CD4-positive, alpha-beta T cell (primary cell): ENCODE measurements at regions not wholly inside any gene's neighbourhood (a gene's known extent, or its start where the extent isn't known, plus 50 kb on each side); places are given as distances from the start of the nearest gene placed in this dataset.
"Not testable (repeated sequence)": the region's sequence is repeated elsewhere in the genome, so short reads cannot be mapped to it uniquely, and the experiment has no call there.

Experiments
- ATAC-seq: fragments of 200-7000 bp; cut with Tn5 transposase; one replicate; pipeline ENCODE4 v1.10.0; 2022; ENCODE audit warnings: mild to moderate bottlenecking; ENCODE audit not compliant: poor library complexity
- CTCF ChIA-PET: fragments of 350-600 bp; sonication (Branson Sonifier 250); formaldehyde crosslinking; loops from one replicate; lab custom pipeline; 2021; ENCODE audit warnings: antibody characterized with exemption, inconsistent platforms; lab: Charles Lee
- POLR2A ChIA-PET: fragments of 350-600 bp; sonication (Branson Sonifier 250); formaldehyde crosslinking; loops from one replicate; lab custom pipeline; 2021; ENCODE audit warnings: antibody characterized with exemption, inconsistent platforms; lab: Charles Lee
- DNase-seq, 14 experiments: peaks; one replicate each; pipeline ENCODE4 v3.0.0-alpha.2; 2013 to 2020; ENCODE audit warnings: mixed read lengths in 2 of 14
- H3K27ac ChIP-seq, 2 donors: one replicate each; pipeline versions ENCODE4 v1.5.1 to v1.7.0; 2013; ENCODE audit warnings: low read length in 2 of 2, low read depth in 1 of 2, mild to moderate bottlenecking in 1 of 2
- H3K27me3 ChIP-seq, 2 experiments: 1 replicate in 1 of 2; 2 replicates in 1 of 2; pipeline versions ENCODE4 v1.6.1 to v1.7.0; 2013; ENCODE audit warnings: low read length in 2 of 2, control low read depth in 1 of 2, mild to moderate bottlenecking in 1 of 2, moderate library complexity in 1 of 2; ENCODE audit not compliant: insufficient read depth in 2 of 2, control insufficient read depth in 1 of 2
- H3K36me3 ChIP-seq: one replicate; pipeline ENCODE4 v1.6.1; 2013; ENCODE audit warnings: low read length, control low read depth; ENCODE audit not compliant: insufficient read depth
- H3K4me1 ChIP-seq: one replicate; pipeline ENCODE4 v1.6.1; 2013; ENCODE audit warnings: low read length, control low read depth; ENCODE audit not compliant: insufficient read depth
- H3K4me3 ChIP-seq: one replicate; pipeline ENCODE4 v1.5.1; 2013; ENCODE audit warnings: mild to moderate bottlenecking, low read length, moderate library complexity
- H3K9me3 ChIP-seq, 2 experiments: 1 replicate in 1 of 2; 2 replicates in 1 of 2; pipeline versions ENCODE4 v1.6.1 to v1.7.0; 2013; ENCODE audit warnings: low read length in 2 of 2, mild to moderate bottlenecking in 2 of 2, control low read depth in 1 of 2, moderate library complexity in 1 of 2; ENCODE audit not compliant: control insufficient read depth in 1 of 2, insufficient read depth in 1 of 2
- H3K27ac Mint-ChIP-seq: one replicate; pipeline ENCODE4 v1.8.0; 2020; ENCODE audit warnings: mixed read lengths
- H3K27me3 Mint-ChIP-seq: one replicate; pipeline ENCODE4 v1.8.0; 2021; ENCODE audit warnings: mixed read lengths
- H3K36me3 Mint-ChIP-seq: one replicate; pipeline ENCODE4 v1.8.0; 2021; ENCODE audit warnings: low read depth, mixed read lengths
- H3K4me1 Mint-ChIP-seq: one replicate; pipeline ENCODE4 v1.8.0; 2021; ENCODE audit warnings: low read depth, mixed read lengths
- H3K4me3 Mint-ChIP-seq: one replicate; pipeline ENCODE4 v1.8.0; 2020; ENCODE audit warnings: mild to moderate bottlenecking, mixed read lengths
- H3K9me3 Mint-ChIP-seq: one replicate; pipeline ENCODE4 v1.8.0; 2020; ENCODE audit warnings: mixed read lengths
- intact Hi-C, 2 experiments: fragments of 100-400 bp; cut with DNase I in 1 of 2; cut with micrococcal nuclease in 1 of 2; formaldehyde crosslinking; loops; one replicate each; pipeline versions ENCODE4 v1.15.1 to v1.9.0; 2023 to 2025; cut with DNase I, micrococcal nuclease

DNA sequence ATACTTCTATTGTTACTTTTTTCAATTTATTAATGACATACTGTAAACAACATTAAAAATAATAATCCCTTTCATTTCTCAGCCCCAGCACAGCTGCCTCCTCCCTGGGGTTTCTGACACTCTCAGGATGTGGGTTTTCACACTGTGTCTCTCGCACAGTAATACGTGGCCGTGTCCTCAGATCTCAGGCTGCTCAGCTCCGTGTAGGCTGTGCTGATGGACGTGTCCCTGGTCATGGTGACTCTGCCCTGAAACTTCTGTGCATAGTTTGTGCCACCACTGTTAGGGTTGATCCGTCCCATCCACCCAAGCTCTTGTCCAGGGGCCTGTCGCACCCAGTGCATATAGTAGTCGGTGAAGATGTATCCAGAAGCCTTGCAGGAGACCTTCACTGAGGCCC is 159.9 kb downstream of the POTEB start:
- H3K9me3 Mint-ChIP-seq, H3K36me3 Mint-ChIP-seq, H3K9me3 ChIP-seq, intact Hi-C loops, H3K4me1 Mint-ChIP-seq, H3K4me3 Mint-ChIP-seq, CTCF ChIA-PET, H3K4me1 ChIP-seq, H3K36me3 ChIP-seq, DNase-seq, POLR2A ChIA-PET, H3K4me3 ChIP-seq, H3K27ac Mint-ChIP-seq, H3K27me3 Mint-ChIP-seq, H3K27me3 ChIP-seq, H3K27ac ChIP-seq: not testable (repeated sequence)
- peak; percentile 51 for ATAC-seq

DNA sequence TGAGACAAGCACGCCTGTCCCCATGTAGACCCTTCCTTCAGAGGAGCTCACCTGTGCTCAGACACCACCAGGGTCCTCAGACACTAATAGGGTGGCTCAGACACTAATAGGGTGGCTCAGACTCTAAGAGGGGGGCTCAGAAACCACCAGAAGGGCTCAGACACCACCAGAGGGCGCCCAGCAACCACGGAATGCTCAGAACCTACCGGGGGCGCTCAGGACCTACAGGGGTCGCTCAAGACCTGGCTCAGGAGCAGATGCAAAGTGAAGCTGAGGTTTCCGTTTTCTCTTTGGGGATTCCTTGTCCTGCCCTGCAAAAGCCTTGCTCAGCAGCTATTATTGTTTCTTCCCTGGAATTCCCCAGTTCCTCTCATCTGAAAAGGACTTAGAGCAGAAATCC is 172.1 kb downstream of the POTEB start:
- DNase-seq, H3K27ac Mint-ChIP-seq, H3K27me3 ChIP-seq, H3K9me3 Mint-ChIP-seq, H3K4me3 Mint-ChIP-seq, POLR2A ChIA-PET, H3K4me1 ChIP-seq, CTCF ChIA-PET, intact Hi-C loops, H3K9me3 ChIP-seq, H3K36me3 Mint-ChIP-seq, H3K36me3 ChIP-seq, H3K27ac ChIP-seq, H3K27me3 Mint-ChIP-seq, H3K4me1 Mint-ChIP-seq, H3K4me3 ChIP-seq: not testable (repeated sequence)
- peak; percentile 99 for ATAC-seq

DNA sequence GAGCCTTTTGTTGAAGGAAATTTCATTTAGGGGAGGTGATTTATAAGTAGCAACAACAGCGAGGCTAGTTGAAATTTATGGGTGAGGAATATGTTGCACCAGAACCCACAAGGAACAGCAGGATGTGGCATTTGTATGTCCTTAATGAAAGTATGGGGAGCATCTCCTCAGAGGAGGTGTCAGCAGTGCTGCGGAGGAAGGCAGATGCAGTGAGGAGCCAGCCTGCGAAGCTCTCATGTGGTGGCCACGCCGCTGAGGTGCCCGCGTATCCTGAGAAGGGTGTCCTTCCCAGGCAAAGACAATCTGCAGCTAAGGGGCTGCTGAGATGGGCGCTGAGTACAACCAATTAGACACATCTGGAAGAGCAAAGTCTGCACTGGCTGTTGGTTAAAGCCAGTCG is 178.9 kb downstream of the POTEB start:
- H3K27me3 ChIP-seq, ATAC-seq, intact Hi-C loops, H3K9me3 Mint-ChIP-seq, H3K4me3 ChIP-seq, CTCF ChIA-PET, H3K27ac Mint-ChIP-seq, POLR2A ChIA-PET, H3K4me3 Mint-ChIP-seq, DNase-seq, H3K36me3 Mint-ChIP-seq, H3K9me3 ChIP-seq, H3K4me1 ChIP-seq, H3K36me3 ChIP-seq, H3K27ac ChIP-seq, H3K27me3 Mint-ChIP-seq, H3K4me1 Mint-ChIP-seq: not testable (repeated sequence)

DNA sequence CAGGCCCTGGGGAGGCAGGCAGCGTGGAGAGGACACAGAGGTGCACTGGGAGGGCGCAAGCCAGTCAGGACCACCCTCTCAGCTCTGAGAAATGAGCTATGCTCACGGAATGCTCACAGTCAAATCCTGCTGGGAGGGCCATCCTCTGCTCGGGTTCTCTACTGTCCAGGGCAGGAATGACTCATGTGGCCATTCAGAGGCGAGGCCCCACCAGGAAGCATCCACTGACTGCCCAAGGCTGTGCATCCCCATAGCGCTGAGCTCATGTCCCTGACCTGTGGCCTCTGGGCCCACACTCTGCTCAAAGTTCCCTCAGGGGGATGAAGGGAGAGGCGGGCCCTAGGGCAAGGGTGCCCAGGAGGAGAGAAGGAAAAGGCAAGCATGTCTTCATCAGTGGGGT is 182.4 kb downstream of the POTEB start:
- H3K27me3 ChIP-seq, H3K27me3 Mint-ChIP-seq, intact Hi-C loops, H3K36me3 Mint-ChIP-seq, H3K4me1 Mint-ChIP-seq, DNase-seq, CTCF ChIA-PET, H3K27ac Mint-ChIP-seq, H3K9me3 ChIP-seq, H3K4me3 Mint-ChIP-seq, POLR2A ChIA-PET, H3K27ac ChIP-seq, H3K9me3 Mint-ChIP-seq, H3K4me3 ChIP-seq, H3K36me3 ChIP-seq, ATAC-seq, H3K4me1 ChIP-seq: not testable (repeated sequence)

DNA sequence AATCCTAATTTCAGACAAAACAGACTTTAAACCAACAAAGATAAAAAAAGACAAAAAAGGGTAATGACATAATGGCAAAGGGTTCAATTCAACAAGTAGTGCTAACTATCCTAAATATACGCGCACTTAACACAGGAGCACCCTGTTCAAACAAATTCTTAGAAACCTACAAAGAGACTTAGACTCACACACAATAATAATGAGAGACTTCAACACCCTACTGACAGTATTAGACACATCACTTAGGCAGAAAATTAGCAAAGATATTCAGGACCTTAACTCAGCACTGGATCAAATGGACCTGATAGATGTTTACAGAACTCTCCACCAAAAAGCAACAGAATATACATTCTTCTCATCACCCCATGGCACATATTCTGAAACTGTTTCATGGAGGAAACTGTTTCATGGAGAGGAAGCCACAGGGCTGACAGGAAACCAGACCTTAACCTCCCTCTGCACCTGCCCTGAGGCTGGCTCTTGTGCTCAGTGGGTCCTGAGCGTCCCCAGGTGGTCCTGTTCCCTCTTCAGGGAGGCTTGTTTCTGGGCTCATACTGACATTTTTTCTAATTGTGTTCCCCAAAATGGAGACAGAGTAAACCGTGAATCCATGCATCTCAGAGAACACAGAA is 184.9 kb downstream of the POTEB start:
- H3K4me1 Mint-ChIP-seq, H3K27me3 ChIP-seq, H3K27ac Mint-ChIP-seq, H3K36me3 ChIP-seq, H3K4me3 Mint-ChIP-seq, H3K9me3 Mint-ChIP-seq, H3K36me3 Mint-ChIP-seq, CTCF ChIA-PET, H3K4me3 ChIP-seq, H3K27me3 Mint-ChIP-seq, POLR2A ChIA-PET, H3K9me3 ChIP-seq, DNase-seq, H3K4me1 ChIP-seq, H3K27ac ChIP-seq, intact Hi-C loops: not testable (repeated sequence)
- ATAC-seq, result peak; percentile 91

DNA sequence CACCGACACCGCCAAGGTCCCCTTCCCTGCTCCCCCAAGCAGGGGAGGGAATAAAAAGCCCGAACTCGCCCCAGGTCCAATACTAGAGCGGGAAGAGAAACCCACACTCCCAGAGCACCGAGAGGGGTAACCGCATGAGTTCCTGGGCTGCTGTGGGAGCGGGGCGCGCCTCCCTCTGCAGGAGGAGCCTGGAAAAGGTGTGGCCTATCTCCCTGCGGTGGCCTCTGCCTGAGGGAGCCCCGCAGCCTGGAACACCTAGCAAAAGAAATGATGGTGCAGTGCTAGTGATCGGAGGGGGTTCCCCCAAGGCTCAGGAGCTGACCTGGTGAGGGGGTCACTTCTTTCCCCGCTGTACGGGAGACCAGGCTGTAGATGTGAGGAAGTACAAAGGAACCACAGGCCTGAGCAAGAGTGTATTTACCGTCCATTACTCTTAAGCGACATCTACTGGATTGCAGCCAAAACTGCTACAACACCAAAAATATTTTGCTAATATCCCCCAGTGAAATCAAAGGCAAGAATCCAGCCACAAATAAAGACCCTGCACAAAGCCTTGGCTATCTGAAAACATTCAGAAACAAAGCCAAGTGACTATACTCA is 216.6 kb upstream of the POTEB3 start:
- H3K9me3 ChIP-seq, H3K36me3 Mint-ChIP-seq, H3K4me1 ChIP-seq, H3K4me3 ChIP-seq, H3K36me3 ChIP-seq, intact Hi-C loops, POLR2A ChIA-PET, H3K27me3 ChIP-seq, CTCF ChIA-PET, H3K27ac ChIP-seq, H3K9me3 Mint-ChIP-seq, H3K4me3 Mint-ChIP-seq, H3K27ac Mint-ChIP-seq, H3K27me3 Mint-ChIP-seq, H3K4me1 Mint-ChIP-seq, DNase-seq: not testable (repeated sequence)
- peak; percentile 87 for ATAC-seq

DNA sequence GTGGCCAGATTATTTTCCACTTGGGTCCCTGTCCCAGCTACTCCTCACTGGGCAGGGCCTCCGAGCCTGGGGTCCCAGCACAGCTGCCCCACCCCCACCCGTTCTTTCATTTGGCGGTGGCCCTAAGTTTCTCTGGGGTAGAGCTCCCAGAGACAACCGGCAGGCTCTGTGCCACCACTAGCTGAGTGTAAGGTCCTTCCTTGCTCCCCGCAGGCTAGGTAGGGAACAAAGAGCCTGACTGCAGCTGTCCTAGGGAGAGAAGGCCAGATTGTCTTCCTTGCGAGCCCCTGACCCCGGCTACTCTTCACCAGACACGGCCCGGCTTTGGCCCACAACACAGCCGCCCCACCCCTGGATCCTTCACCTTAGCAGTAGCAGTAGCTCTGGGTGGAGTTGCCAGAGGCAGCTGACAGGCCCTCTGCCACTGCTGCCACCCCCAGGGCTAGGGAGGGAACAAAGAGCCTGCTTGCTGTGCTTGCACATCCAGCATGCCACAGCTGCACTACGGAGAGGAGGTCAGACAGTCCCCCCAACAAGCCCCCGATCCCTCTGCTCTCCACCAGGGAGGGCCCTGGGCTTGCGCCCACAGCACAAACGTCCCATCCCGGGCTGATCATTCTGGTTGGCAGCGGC is 215.9 kb upstream of the POTEB3 start:
- POLR2A ChIA-PET, H3K9me3 Mint-ChIP-seq, DNase-seq, H3K36me3 Mint-ChIP-seq, H3K27ac Mint-ChIP-seq, H3K27me3 Mint-ChIP-seq, H3K4me1 ChIP-seq, H3K4me3 ChIP-seq, H3K4me1 Mint-ChIP-seq, H3K27me3 ChIP-seq, H3K9me3 ChIP-seq, CTCF ChIA-PET, H3K27ac ChIP-seq, intact Hi-C loops, H3K36me3 ChIP-seq: not testable (repeated sequence)
- peak overlapping the region; percentile 48 for H3K4me3 Mint-ChIP-seq
- ATAC-seq, result peak; percentile 72
